SK-N-SH treated with all-trans-retinoic acid at 6 μM for 48 hours (cell line): ENCODE measurements at regions not wholly inside any gene's neighbourhood (a gene's known extent, or its start where the extent isn't known, plus 50 kb on each side); places are given as distances from the start of the nearest gene placed in this dataset.

Experiments
- ATAC-seq: fragments of 200-7000 bp; cut with Tn5 transposase; 3 replicates; pipeline ENCODE4 v1.9.1; 2020; ENCODE audit warnings: mild to moderate bottlenecking, moderate library complexity
- ARNTL ChIP-seq: fragments of 450-650 bp; formaldehyde crosslinking; IDR thresholded peaks from 2 replicates; pipeline ENCODE4 v1.5.0; 2020; ENCODE audit warnings: low read depth, mild to moderate bottlenecking, moderate library complexity, borderline replicate concordance
- BACH2 ChIP-seq: fragments of 250-450 bp; sonication (Bioruptor Pico); IDR thresholded peaks from 2 replicates; pipeline ENCODE4 v1.9.0; 2021; ENCODE audit warnings: mild to moderate bottlenecking, borderline replicate concordance
- CREB5 ChIP-seq: fragments of 250-450 bp; sonication (Bioruptor Pico); IDR thresholded peaks from 2 replicates; pipeline ENCODE4 v1.5.1; 2020; ENCODE audit warnings: low read depth, mild to moderate bottlenecking, moderate library complexity
- CSDC2 ChIP-seq: fragments of 250-450 bp; sonication (Bioruptor Pico); IDR thresholded peaks from 2 replicates; pipeline ENCODE4 v1.5.0; 2020; ENCODE audit warnings: mild to moderate bottlenecking, moderate library complexity
- CSRNP3 ChIP-seq: fragments of 250-450 bp; sonication (Bioruptor Pico); IDR thresholded peaks from 2 replicates; pipeline ENCODE4 v1.5.1; 2021; ENCODE audit warnings: mild to moderate bottlenecking, moderate library complexity
- ESRRG ChIP-seq: fragments of 250-450 bp; sonication (Bioruptor Pico); IDR thresholded peaks from 2 replicates; pipeline ENCODE4 v1.6.1; 2021; ENCODE audit warnings: mild to moderate bottlenecking
- GLIS3 ChIP-seq: fragments of 250-450 bp; sonication (Bioruptor Pico); IDR thresholded peaks from 2 replicates; pipeline ENCODE4 v1.5.0; 2020; ENCODE audit warnings: mild to moderate bottlenecking, moderate library complexity
- ISL1 ChIP-seq: fragments of 250-450 bp; sonication (Bioruptor Pico); IDR thresholded peaks from 2 replicates; pipeline ENCODE4 v2.1.2; 2022; ENCODE audit warnings: mild to moderate bottlenecking, moderate library complexity
- OSR1 ChIP-seq: fragments of 250-450 bp; sonication (Bioruptor Pico); IDR thresholded peaks from 2 replicates; pipeline ENCODE4 v1.8.0; 2022; ENCODE audit warnings: moderate library complexity, mild to moderate bottlenecking, inconsistent platforms
- PATZ1 ChIP-seq: fragments of 250-450 bp; sonication (Bioruptor Pico); IDR thresholded peaks from 2 replicates; pipeline ENCODE4 v1.8.0; 2020; ENCODE audit warnings: mild to moderate bottlenecking, moderate library complexity, borderline replicate concordance
- PPARA ChIP-seq: fragments of 250-450 bp; sonication (Bioruptor Pico); IDR thresholded peaks from 2 replicates; pipeline ENCODE4 v1.5.0; 2020; ENCODE audit warnings: mild to moderate bottlenecking, borderline replicate concordance
- RARB ChIP-seq: fragments of 250-450 bp; sonication (Bioruptor Pico); IDR thresholded peaks from 2 replicates; pipeline ENCODE4 v1.8.0; 2021; ENCODE audit warnings: mild to moderate bottlenecking, moderate library complexity
- SNAI2 ChIP-seq: fragments of 250-450 bp; sonication (Bioruptor Pico); IDR thresholded peaks from 2 replicates; pipeline ENCODE4 v1.5.0; 2020; ENCODE audit warnings: mild to moderate bottlenecking, moderate library complexity
- TCF4 ChIP-seq: fragments of 250-450 bp; sonication (Bioruptor Pico); IDR thresholded peaks from 2 replicates; pipeline ENCODE4 v1.8.0; 2021; ENCODE audit warnings: mild to moderate bottlenecking, moderate library complexity, borderline replicate concordance
- TOX ChIP-seq: fragments of 250-450 bp; sonication (Bioruptor Pico); IDR thresholded peaks from 2 replicates; pipeline ENCODE4 v1.8.0; 2021; ENCODE audit warnings: mild to moderate bottlenecking, moderate library complexity, borderline replicate concordance
- TSHZ2 ChIP-seq: fragments of 250-450 bp; sonication (Bioruptor Pico); IDR thresholded peaks from 2 replicates; pipeline ENCODE4 v1.5.0; 2020; ENCODE audit warnings: mild to moderate bottlenecking, moderate library complexity
- ZC3H10 ChIP-seq: fragments of 250-450 bp; sonication (Bioruptor Pico); IDR thresholded peaks from 2 replicates; pipeline ENCODE4 v1.5.1; 2021; ENCODE audit warnings: mild to moderate bottlenecking, moderate library complexity
- ZFP3 ChIP-seq: fragments of 250-450 bp; sonication (Bioruptor Pico); IDR thresholded peaks from 2 replicates; pipeline ENCODE4 v1.5.0; 2020; ENCODE audit warnings: mild to moderate bottlenecking, moderate library complexity
- ZFP30 ChIP-seq: fragments of 450-650 bp; formaldehyde crosslinking; IDR thresholded peaks from 2 replicates; pipeline ENCODE4 v1.5.0; 2022; ENCODE audit warnings: mild to moderate bottlenecking, moderate library complexity
- ZNF565 ChIP-seq: fragments of 450-650 bp; formaldehyde crosslinking; conservative IDR thresholded peaks from 2 replicates; pipeline ENCODE4 v1.5.0; 2020; ENCODE audit warnings: low read depth, mild to moderate bottlenecking, moderate library complexity
- ZNF8 ChIP-seq: fragments of 450-650 bp; formaldehyde crosslinking; IDR thresholded peaks from 2 replicates; pipeline ENCODE4 v1.5.0; 2020; ENCODE audit warnings: mild to moderate bottlenecking, moderate library complexity

GRCh38 chrX:50978920-50979682, 68.6 kb downstream of the BMP15 start:
- no peak for ATAC-seq
- no peak for TF ChIP-seq TSHZ2 (CRISPR knock-in tag)
- TF ChIP-seq ZNF8: no peak
- no peak for TF ChIP-seq CSRNP3 (CRISPR knock-in tag)
- no peak for TF ChIP-seq ISL1 (CRISPR knock-in tag)
- no peak for TF ChIP-seq ZNF565 (CRISPR knock-in tag)
- no peak for TF ChIP-seq OSR1 (CRISPR knock-in tag)
- TF ChIP-seq RARB (CRISPR knock-in tag): no peak
- no peak for TF ChIP-seq TOX (CRISPR knock-in tag)
- no peak for TF ChIP-seq CSDC2
- TF ChIP-seq ARNTL (CRISPR knock-in tag): no peak
- no peak for TF ChIP-seq BACH2
- no peak for TF ChIP-seq SNAI2 (CRISPR knock-in tag)

GRCh38 chrX:50980251-50980650, 69.7 kb downstream of the BMP15 start:
- TF ChIP-seq ISL1 (CRISPR knock-in tag) (no peak), ARNTL (CRISPR knock-in tag) (no peak), CREB5 (no peak), ZNF565 (CRISPR knock-in tag) (no peak), TSHZ2 (CRISPR knock-in tag) (no peak), OSR1 (CRISPR knock-in tag) (no peak), TCF4 (CRISPR knock-in tag) (no peak), SNAI2 (CRISPR knock-in tag) (no peak), PATZ1 (CRISPR knock-in tag) (no peak), ZC3H10 (CRISPR knock-in tag) (no peak), CSRNP3 (CRISPR knock-in tag) (no peak), PPARA (CRISPR knock-in tag) (no peak), ZFP30 (CRISPR knock-in tag) (no peak), ZFP3 (CRISPR knock-in tag) (no peak), TOX (CRISPR knock-in tag) (no peak), ESRRG (CRISPR knock-in tag) (no peak), GLIS3 (CRISPR knock-in tag) (no peak), BACH2 (no peak), CSDC2 (no peak)
- no peak for ATAC-seq
